ENCODE measurements at regions not wholly inside any gene's neighbourhood (a gene's known extent, or its start where the extent isn't known, plus 50 kb on each side); places are given as distances from the start of the nearest gene placed in this dataset.

GRCh38 chr5:54743997-54744788 lies 226.6 kb downstream of the SNX18 start:
- no peak for TF ChIP-seq CTCF (IDR thresholded peaks at IDR 0.05)
- peak overlapping the region; percentile 3 to 76 for H3K27ac ChIP-seq
- H3K4me3 ChIP-seq = no peak overlapping the region
- no peak for DNase-seq (ENCODE audit: low spot score)

GRCh38 chr5:54743581-54743980 lies 226.0 kb downstream of the SNX18 start:
- no peak for DNase-seq (ENCODE audit: low spot score)
- no peak overlapping the region for H3K4me3 ChIP-seq
- TF ChIP-seq CTCF (IDR thresholded peaks at IDR 0.05) = no peak
- peak overlapping the region; percentile 3 to 76 for H3K27ac ChIP-seq

GRCh38 chr5:54742417-54742891 lies 224.9 kb downstream of the SNX18 start:
- Histone ChIP-seq H3K4me3 (no peak overlapping the region), H3K27ac (no peak overlapping the region)
- DNase-seq (ENCODE audit: low spot score) = no peak
- TF ChIP-seq CTCF (IDR thresholded peaks at IDR 0.05) = no peak

GRCh38 chr5:54741711-54742110 lies 224.2 kb downstream of the SNX18 start:
- no peak for TF ChIP-seq CTCF (IDR thresholded peaks at IDR 0.05)
- no peak overlapping the region for H3K27ac ChIP-seq
- H3K4me3 ChIP-seq = no peak overlapping the region
- DNase-seq (ENCODE audit: low spot score) = no peak

- H3K27ac ChIP-seq = no peak overlapping the region
- no peak for DNase-seq (ENCODE audit: low spot score)
- H3K4me3 ChIP-seq = no peak overlapping the region
- TF ChIP-seq CTCF (IDR thresholded peaks at IDR 0.05) = no peak
These were observed 222.6 kb downstream of the SNX18 start for GRCh38 chr5:54740141-54740540.

GRCh38 chr5:54739371-54739770 lies 221.8 kb downstream of the SNX18 start:
- Histone ChIP-seq H3K27ac (no peak overlapping the region), H3K4me3 (no peak overlapping the region)
- no peak for DNase-seq (ENCODE audit: low spot score)
- no peak for TF ChIP-seq CTCF (IDR thresholded peaks at IDR 0.05)

GRCh38 chr5:54738973-54739367 lies 221.4 kb downstream of the SNX18 start:
- no peak overlapping the region for H3K4me3 ChIP-seq
- no peak for DNase-seq (ENCODE audit: low spot score)
- no peak for TF ChIP-seq CTCF (IDR thresholded peaks at IDR 0.05)
- no peak overlapping the region for H3K27ac ChIP-seq
